UCSD-AML1 (cell line): ENCODE measurements at regions not wholly inside any gene's neighbourhood (a gene's known extent, or its start where the extent isn't known, plus 50 kb on each side); places are given as distances from the start of the nearest gene placed in this dataset.

Experiments
- DNase-seq: peaks from one replicate; lab custom pipeline; 2025; ENCODE audit not compliant: unreplicated experiment; lab: John Stamatoyannopoulos, UW

- no peak for DNase-seq
These were observed 361.2 kb downstream of the ZNF516 start for GRCh38 chr18:76133873-76134272.

GRCh38 chr18:76131738-76132137, 363.3 kb downstream of the ZNF516 start:
- no peak for DNase-seq

- DNase-seq, result no peak
These were observed 364.2 kb downstream of the ZNF516 start for GRCh38 chr18:76130845-76131244.

GRCh38 chr18:76126327-76126726, 368.7 kb downstream of the ZNF516 start:
- DNase-seq, result no peak

- DNase-seq, result no peak
These were observed 374.0 kb downstream of the ZNF516 start for GRCh38 chr18:76121011-76121410.

- no peak for DNase-seq
These were observed 379.5 kb downstream of the ZNF516 start for GRCh38 chr18:76115580-76115979.

GRCh38 chr18:76113101-76113500, 381.9 kb downstream of the ZNF516 start:
- DNase-seq, result no peak

- no peak for DNase-seq
These were observed 392.4 kb downstream of the ZNF516 start for GRCh38 chr18:76102626-76103025.

- DNase-seq, result no peak
These were observed 392.9 kb downstream of the ZNF516 start for GRCh38 chr18:76102156-76102555.

- no peak for DNase-seq
These were observed 395.0 kb downstream of the ZNF516 start for GRCh38 chr18:76099931-76100457.

- DNase-seq, result no peak
These were observed 396.2 kb downstream of the ZNF516 start for GRCh38 chr18:76098674-76099411.

- no peak for DNase-seq
These were observed 413.5 kb downstream of the ZNF516 start for GRCh38 chr18:76081536-76081935.

GRCh38 chr18:76080430-76080829, 414.6 kb downstream of the ZNF516 start:
- no peak for DNase-seq

- no peak for DNase-seq
These were observed 419.3 kb downstream of the ZNF516 start for GRCh38 chr18:76075777-76076176.

GRCh38 chr18:76064998-76065397, 430.0 kb downstream of the ZNF516 start:
- DNase-seq, result no peak

- no peak for DNase-seq
These were observed 436.9 kb downstream of the ZNF516 start for GRCh38 chr18:76058146-76058545.

GRCh38 chr18:76057386-76057785, 437.7 kb downstream of the ZNF516 start:
- DNase-seq, result no peak

- no peak for DNase-seq
These were observed 438.5 kb downstream of the ZNF516 start for GRCh38 chr18:76056471-76057110.

GRCh38 chr18:76055578-76055977, 439.5 kb downstream of the ZNF516 start:
- DNase-seq, result no peak

- no peak for DNase-seq
These were observed 440.0 kb downstream of the ZNF516 start for GRCh38 chr18:76055025-76055424.

- DNase-seq, result no peak
These were observed 440.9 kb downstream of the ZNF516 start for GRCh38 chr18:76054156-76054555.

GRCh38 chr18:76053551-76053950, 441.5 kb downstream of the ZNF516 start:
- DNase-seq, result no peak

GRCh38 chr18:76052227-76052595, 442.8 kb downstream of the ZNF516 start:
- no peak for DNase-seq
